T47D (cell line): ENCODE measurements at regions not wholly inside any gene's neighbourhood (a gene's known extent, or its start where the extent isn't known, plus 50 kb on each side); places are given as distances from the start of the nearest gene placed in this dataset.

Experiments used
- DNase-seq, 2 experiments: peaks; one replicate each; pipeline versions ENCODE4 v3.0.0 to v3.0.0-alpha.2; 2011 to 2012; ENCODE audit warnings: low read depth in 1 of 2, low spot score in 1 of 2
- JUND ChIP-seq: IDR thresholded peaks from 2 replicates; pipeline ENCODE4 v1.6.1; 2012; ENCODE audit warnings: low read depth
- in situ Hi-C: cut with HindIII; loops from 2 replicates; pipeline ENCODE4 v1.10.0; 2016; ENCODE audit warnings: low sequenced_read_pairs, low pct_unique_long_range_greater_than_20kb

DNA sequence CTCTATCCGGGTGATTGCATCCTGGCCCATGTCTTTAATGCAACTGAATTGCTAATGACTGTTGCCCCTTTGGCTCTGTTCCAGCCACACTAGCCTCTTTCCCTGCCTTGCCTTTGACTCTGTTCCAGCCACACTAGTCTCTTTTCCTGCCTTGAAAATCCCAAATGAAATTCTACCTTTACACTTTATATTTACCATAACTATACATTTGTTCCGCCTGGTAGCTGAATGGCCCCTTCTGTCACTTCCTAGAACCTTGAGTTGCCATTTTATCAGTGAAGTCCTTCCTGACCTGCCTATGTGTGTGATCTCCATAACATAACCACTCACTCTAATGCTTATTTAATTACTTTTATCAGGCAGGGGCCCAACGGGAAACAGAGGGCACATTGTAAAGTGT lies 1120.4 kb upstream of the WWC1 start:
- no peak for TF ChIP-seq JUND
- no peak for DNase-seq
- in situ Hi-C loops = no loop called here

DNA sequence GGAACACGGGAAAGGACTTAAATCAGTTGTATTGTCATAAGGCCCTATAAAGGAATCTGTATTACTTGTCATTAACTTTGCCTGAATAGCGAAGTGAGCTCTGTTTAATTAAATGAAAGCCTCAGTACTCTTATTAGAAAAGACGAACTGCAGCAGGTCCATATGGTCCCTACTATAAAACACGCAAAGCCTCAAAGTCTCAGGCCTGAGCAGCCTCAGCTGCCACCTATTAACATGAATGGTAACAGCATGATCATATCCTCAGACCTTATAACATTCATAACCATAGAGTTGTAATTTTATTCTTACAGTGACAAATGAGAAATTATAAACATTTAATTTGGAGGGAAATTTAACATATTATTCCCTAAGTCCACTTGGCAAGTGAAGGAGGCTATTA lies 1113.7 kb upstream of the WWC1 start:
- no peak for DNase-seq
- no peak for TF ChIP-seq JUND
- in situ Hi-C loops = no loop called here

DNA sequence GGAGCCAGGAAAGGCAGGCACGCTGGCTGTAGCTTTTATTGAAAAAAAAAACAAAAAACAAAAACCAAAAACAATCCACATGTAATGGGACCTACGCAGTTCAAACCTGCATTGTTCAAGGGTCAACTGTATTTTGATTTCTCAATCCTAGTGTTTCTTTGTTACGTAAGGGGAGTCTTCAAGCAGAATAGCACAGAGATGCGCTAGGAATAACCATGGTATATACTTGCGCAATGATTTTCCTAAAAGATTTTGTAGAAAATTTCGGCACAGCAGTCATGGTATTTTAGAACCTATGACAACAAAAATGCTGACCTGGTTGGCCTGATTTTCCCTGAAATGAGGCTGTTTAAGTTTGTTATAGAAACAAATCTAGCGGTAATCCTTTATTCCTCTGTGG lies 1110.5 kb upstream of the WWC1 start:
- no peak for TF ChIP-seq JUND
- in situ Hi-C loops = no loop called here
- DNase-seq = no peak

DNA sequence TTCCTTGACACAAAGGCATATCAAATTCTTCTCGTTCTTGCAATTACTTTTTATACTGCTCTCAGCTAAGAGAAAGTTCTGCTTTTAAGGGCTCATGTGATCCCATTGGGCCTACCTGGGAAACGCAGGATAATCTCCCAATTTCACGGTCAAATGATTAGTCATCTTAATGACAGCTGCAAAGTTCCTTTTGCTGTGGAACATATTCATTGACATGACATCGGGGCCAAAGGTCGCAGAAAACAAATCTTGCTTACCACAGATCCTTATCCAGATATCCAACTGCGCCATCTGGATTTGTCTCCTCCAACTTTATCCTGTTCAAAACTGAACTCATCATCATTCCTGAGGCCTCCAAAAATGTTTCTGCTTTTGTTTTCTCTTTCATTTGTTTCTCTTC lies 1085.6 kb upstream of the WWC1 start:
- no peak for TF ChIP-seq JUND
- no peak for DNase-seq
- in situ Hi-C loops = no loop called here

DNA sequence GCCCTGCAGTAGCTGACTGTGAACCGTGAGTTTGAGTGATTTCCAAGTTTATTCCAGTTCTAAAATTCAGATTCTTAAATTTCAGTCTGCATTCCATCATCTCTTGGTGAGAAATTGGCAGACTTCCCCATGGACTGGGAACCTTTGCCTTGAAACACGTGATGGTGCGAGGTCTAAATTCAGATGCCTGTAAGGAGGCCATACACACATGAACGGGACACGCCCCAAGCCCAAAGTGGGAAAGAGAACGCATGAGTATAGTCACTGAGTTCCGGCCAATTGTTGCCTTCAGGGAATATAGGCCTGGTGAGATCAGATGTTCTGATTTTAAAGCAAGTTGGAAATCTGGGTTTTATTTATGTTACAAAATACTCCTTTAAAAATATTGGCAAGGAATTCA lies 1084.4 kb upstream of the WWC1 start:
- no peak for DNase-seq
- in situ Hi-C loops = no loop called here

DNA sequence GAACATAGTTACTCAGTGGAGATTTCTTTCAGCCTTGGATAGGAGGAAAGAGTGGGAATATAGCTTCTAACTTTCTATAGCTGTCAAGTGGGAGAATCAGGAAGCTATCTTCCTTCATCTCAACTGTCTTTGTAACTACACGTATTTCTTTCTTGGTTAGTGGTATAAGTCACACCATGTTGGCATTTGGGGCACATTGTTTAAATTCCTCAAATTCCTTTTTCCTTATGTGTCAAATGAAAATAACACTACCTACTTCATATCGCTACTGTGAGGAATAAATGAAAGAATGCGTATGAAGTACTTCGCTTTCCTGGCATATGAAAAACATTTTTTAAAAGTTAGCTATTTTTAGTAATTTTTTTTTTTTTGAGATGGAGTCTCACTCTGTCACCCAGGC lies 1082.5 kb upstream of the WWC1 start:
- in situ Hi-C loops = no loop called here
- DNase-seq = peak in 1 of 2 experiments; percentile 48
- TF ChIP-seq JUND = no peak

More for the DNA sequence above, 1084.4 kb upstream of the WWC1 start:
- no peak for TF ChIP-seq JUND

DNA sequence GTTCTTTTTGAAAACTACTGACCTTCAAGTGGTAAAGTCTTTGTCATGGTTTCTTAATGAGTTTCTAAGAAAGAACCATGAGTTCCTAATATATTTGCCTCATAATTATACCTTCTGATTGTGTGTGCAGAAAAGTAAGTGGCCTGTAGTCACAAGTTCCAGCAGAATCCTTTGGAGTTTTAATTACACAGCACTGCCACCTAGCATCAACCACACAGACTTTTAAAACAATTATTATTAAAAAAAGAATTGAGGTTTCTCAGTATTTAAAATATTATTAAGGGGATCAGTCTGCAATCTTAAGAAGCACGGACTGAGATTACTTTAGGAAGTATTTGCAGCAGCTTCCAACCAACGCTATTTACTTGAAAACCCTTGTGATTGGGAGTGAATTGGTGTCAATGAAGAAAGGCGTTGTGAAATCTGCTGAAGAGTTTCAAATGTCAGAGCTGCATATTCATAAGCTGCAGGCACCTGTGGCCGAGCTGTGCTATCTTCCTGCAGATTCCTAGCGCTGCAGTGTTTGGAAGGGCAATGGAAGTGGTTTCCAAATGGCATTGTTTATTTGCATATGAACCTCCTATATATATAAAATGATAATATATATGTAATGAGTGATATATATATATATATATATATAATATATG lies 1074.2 kb upstream of the WWC1 start:
- peak in 1 of 2 experiments; percentile 47 for DNase-seq
- TF ChIP-seq JUND = no peak
- in situ Hi-C loops = no loop called here

DNA sequence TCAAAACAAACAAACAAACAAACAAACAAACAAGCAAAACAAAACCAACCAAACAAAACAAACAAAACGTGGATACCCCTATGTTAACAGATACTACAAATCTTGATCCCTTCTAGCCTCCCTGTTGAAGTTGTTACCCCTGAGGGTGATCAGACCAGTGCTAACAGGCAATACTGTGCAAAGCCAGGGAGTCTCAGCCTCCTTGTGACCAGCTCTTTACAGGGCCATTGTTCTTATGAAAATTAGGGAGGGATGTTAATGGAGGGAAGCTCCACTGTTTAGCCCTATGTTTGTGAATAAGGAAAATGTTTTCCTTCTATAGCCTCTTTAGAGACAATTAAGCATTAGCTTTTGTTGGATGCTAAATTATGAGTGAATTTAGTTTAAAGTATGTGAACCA lies 1072.1 kb upstream of the WWC1 start:
- TF ChIP-seq JUND = no peak
- in situ Hi-C loops = no loop called here
- no peak for DNase-seq

DNA sequence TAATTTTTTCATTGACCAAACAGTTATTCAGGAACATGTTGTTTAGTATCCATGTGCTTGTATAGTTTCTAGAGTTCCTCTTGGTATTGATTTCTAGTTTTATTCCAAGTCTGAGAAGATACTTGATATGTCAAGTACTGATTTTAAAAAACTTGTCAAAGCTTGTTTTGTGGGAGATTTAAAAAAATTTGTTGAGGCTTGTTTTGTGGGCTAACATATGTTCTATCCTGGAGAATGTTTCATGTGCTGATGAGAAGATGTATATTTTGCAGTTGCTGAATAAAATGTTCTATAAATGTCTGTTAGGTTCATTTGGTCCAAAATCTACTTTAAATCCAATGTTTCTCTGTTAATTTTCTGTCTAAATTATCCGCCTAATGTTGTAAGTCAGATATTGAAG lies 1065.1 kb upstream of the WWC1 start:
- in situ Hi-C loops = no loop called here
- TF ChIP-seq JUND = no peak
- no peak for DNase-seq

DNA sequence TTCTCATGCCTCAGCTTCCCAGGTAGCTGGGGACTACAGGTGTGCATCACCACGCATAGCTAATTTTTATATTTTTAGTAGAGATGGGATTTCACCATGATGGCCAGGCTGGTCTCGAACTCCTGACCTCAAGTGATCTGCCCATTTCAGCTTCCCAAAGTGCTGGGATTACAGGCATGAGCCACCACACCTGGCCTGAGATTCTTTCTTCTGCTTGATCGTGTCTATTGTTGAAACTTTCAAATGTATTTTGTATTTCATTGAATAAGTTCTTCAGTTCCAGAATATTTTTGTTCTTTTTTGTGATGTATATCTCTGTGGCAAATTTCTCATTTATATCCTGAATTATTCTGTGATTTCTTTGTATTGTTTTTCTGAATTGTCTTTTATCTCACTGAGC lies 1063.3 kb upstream of the WWC1 start:
- no peak for DNase-seq
- in situ Hi-C loops = no loop called here
- no peak for TF ChIP-seq JUND

DNA sequence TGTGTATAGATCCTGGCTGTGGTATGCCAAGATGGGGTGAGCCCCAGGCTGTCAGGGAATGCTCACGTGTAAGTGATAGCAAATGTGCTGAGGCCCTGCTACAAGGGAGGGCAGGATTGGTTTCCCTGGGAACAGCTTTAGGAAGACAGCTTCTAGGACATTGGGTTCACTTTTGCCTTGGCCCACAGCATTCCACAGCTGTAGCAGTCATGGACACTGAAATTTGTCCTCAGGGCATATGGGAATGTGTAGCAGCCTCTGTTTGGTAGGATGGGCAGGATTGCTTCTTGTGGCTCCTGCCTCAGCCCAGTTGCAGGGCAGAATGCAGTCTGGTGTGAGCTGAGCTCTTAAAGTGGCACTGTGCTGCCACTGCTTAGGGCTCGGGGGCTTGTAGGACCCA lies 1061.7 kb upstream of the WWC1 start:
- no peak for TF ChIP-seq JUND
- in situ Hi-C loops = no loop called here

DNA sequence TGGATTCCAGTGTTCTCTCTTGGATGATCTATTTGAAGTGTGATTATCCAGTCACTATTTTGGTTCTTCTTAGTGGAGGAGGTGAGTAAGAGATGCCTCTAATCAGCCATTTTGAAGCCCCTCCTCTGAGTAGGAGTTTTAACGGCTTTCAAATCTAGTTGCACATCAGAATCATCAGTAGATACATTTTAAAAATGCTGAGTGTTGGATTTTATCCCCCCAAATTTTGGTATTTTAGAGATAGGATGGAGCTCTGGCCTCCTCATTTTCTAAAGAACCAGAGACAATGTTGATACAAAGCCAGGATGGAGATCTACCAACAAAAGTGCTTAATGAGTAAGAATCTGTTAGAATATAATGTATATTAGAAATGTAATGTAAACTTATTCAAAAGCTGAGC lies 1061.0 kb upstream of the WWC1 start:
- no peak for DNase-seq
- TF ChIP-seq JUND = no peak
- in situ Hi-C loops = no loop called here

More for the DNA sequence above, 1061.7 kb upstream of the WWC1 start:
- peak in 1 of 2 experiments; percentile 9 for DNase-seq

DNA sequence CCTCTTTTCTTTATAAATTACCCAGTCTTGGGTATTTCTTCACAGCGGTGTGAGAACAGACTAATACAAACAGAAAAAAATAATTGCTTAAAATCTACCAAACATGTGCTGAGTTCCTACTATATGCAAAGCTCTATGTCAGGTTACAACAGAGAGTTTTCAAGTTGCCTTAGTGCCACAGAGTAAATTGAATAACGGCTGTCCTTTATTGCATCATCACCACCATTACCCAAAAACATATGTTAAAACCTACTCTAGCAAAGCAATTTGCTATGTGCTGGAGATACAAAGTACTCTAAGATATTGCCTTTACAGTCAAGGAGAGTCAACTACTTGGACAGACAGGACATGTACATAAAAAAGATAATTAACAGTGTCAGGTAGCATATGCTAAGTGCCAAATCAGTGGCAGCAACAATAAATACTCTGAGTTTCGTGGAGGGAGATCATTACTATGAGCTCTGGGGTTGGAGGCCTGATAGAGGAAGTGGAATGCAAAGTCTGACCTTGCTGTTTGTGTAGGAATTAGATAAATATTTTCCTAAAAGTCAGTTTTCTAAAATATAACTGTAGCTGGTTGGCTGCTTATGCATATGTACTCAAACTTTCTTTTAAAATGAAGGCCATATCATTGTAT lies 1058.7 kb upstream of the WWC1 start:
- DNase-seq = no peak
- in situ Hi-C loops = no loop called here
- no peak for TF ChIP-seq JUND
